Activated CD8-positive, alpha-beta memory T cell treated with anti-CD3 and anti-CD28 coated beads, Interleukin-2, amount 10 ng/mL, durations not matched to agents 7 days and 5 days (primary cell): ENCODE measurements at regions not wholly inside any gene's neighbourhood (a gene's known extent, or its start where the extent isn't known, plus 50 kb on each side); places are given as distances from the start of the nearest gene placed in this dataset.
"Not testable (repeated sequence)": the region's sequence is repeated elsewhere in the genome, so short reads cannot be mapped to it uniquely, and the experiment has no call there.

Experiments used
- ATAC-seq: fragments of 150-1000 bp; cut with Tn5 transposase; one replicate; pipeline ENCODE4 v1.10.0; 2021; ENCODE audit warnings: moderate library complexity
- CTCF ChIA-PET: fragments of 350-600 bp; sonication (Branson Sonifier 250); formaldehyde crosslinking; loops from one replicate; lab custom pipeline; 2021; ENCODE audit warnings: antibody characterized with exemption; lab: Charles Lee
- DNase-seq: peaks from one replicate; pipeline ENCODE4 v3.0.0-alpha.2; 2020
- H3K27ac Mint-ChIP-seq: one replicate; pipeline ENCODE4 v1.8.0; 2021; ENCODE audit warnings: mild to moderate bottlenecking, mixed read lengths
- H3K27me3 Mint-ChIP-seq: one replicate; pipeline ENCODE4 v1.8.0; 2021; ENCODE audit warnings: mixed read lengths
- H3K36me3 Mint-ChIP-seq: one replicate; pipeline ENCODE4 v1.8.0; 2021; ENCODE audit warnings: mild to moderate bottlenecking, mixed read lengths
- H3K4me1 Mint-ChIP-seq: one replicate; pipeline ENCODE4 v1.8.0; 2021; ENCODE audit warnings: mixed read lengths
- H3K4me3 Mint-ChIP-seq: one replicate; pipeline ENCODE4 v1.8.0; 2021; ENCODE audit warnings: mild to moderate bottlenecking, moderate library complexity, mixed read lengths
- H3K9me3 Mint-ChIP-seq: one replicate; pipeline ENCODE4 v1.8.0; 2022; ENCODE audit warnings: low read depth, mixed read lengths

- no peak for DNase-seq
- Mint-ChIP-seq H3K4me3 (no peak overlapping the region), H3K4me1 (no peaks in the 10 kb centered on the region), H3K27me3 (no peaks in the 10 kb centered on the region), H3K36me3 (no peaks in the 10 kb centered on the region), H3K9me3 (no peaks in the 10 kb centered on the region), H3K27ac (no peak overlapping the region)
- CTCF ChIA-PET, result no interaction called here
- ATAC-seq, result no peak
These were observed 62.9 kb upstream of the IPO5 start for GRCh38 chr13:97890573-97890972.

- H3K4me1 Mint-ChIP-seq, H3K27me3 Mint-ChIP-seq, H3K36me3 Mint-ChIP-seq, H3K9me3 Mint-ChIP-seq, CTCF ChIA-PET, H3K4me3 Mint-ChIP-seq, ATAC-seq, H3K27ac Mint-ChIP-seq, DNase-seq: not testable (repeated sequence)
These were observed 61.5 kb upstream of the IPO5 start for GRCh38 chr13:97891964-97892363.

- H3K36me3 Mint-ChIP-seq, result no peaks in the 10 kb centered on the region
- H3K9me3 Mint-ChIP-seq, result no peaks in the 10 kb centered on the region
- H3K4me3 Mint-ChIP-seq, result no peak overlapping the region
- peaks cover 3% of the 10 kb centered on the region for H3K27me3 Mint-ChIP-seq
- ATAC-seq, result no peak
- no peak for DNase-seq
- H3K27ac Mint-ChIP-seq, result no peak overlapping the region
- CTCF ChIA-PET, result no interaction called here
- H3K4me1 Mint-ChIP-seq, result no peaks in the 10 kb centered on the region
These were observed 60.8 kb upstream of the IPO5 start for GRCh38 chr13:97892717-97893116.

GRCh38 chr13:97895383-97895782, 58.1 kb upstream of the IPO5 start:
- Mint-ChIP-seq H3K4me1 (no peaks in the 10 kb centered on the region), H3K27ac (no peak overlapping the region), H3K27me3 (peaks cover 7% of the 10 kb centered on the region), H3K36me3 (no peaks in the 10 kb centered on the region), H3K4me3 (no peak overlapping the region), H3K9me3 (no peaks in the 10 kb centered on the region)
- ATAC-seq (no peak), DNase-seq (no peak)
- CTCF ChIA-PET, result interaction anchor here (2.3 kb wide), 1 partner anchor 40 kb away, joined by 7 read pairs; no protein-coding TSS in a partner anchor

GRCh38 chr13:97896446-97896845, 57.0 kb upstream of the IPO5 start:
- Mint-ChIP-seq H3K9me3 (no peaks in the 10 kb centered on the region), H3K4me1 (no peaks in the 10 kb centered on the region), H3K36me3 (no peaks in the 10 kb centered on the region), H3K27me3 (peaks cover 7% of the 10 kb centered on the region), H3K27ac (no peak overlapping the region), H3K4me3 (no peak overlapping the region)
- DNase-seq, result no peak
- CTCF ChIA-PET, result interaction anchor here (2.3 kb wide), 1 partner anchor 41 kb away, joined by 7 read pairs; no protein-coding TSS in a partner anchor
- no peak for ATAC-seq

GRCh38 chr13:97901716-97902115, 51.8 kb upstream of the IPO5 start:
- Mint-ChIP-seq H3K9me3 (no peaks in the 10 kb centered on the region), H3K27me3 (peaks cover 11% of the 10 kb centered on the region), H3K4me1 (no peaks in the 10 kb centered on the region), H3K4me3 (no peak overlapping the region), H3K27ac (no peak overlapping the region), H3K36me3 (no peaks in the 10 kb centered on the region)
- no peak for DNase-seq
- CTCF ChIA-PET, result no interaction called here
- ATAC-seq, result no peak
